ENCODE measurements at regions not wholly inside any gene's neighbourhood (a gene's known extent, or its start where the extent isn't known, plus 50 kb on each side); places are given as distances from the start of the nearest gene placed in this dataset.

DNA sequence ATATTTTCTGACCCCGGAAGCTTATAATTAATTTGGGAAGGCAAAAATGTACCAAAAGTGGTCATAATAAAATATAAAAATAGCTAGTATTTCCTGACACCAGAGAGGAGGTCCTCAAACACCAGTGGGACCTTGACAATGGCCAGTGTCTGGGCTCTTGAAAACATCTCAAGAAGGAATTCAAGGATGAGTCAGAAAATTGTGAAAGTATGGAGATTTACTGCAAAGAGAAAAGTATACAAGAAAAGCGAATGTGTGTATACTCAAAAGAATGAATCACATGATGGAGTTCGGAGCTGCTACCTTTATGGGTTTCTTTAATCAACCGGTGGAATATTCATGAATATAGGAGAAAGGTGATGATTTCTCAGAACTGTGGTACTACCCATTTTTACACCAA lies 1709.0 kb upstream of the WWC1 start:
- TF ChIP-seq, protein P1, sequence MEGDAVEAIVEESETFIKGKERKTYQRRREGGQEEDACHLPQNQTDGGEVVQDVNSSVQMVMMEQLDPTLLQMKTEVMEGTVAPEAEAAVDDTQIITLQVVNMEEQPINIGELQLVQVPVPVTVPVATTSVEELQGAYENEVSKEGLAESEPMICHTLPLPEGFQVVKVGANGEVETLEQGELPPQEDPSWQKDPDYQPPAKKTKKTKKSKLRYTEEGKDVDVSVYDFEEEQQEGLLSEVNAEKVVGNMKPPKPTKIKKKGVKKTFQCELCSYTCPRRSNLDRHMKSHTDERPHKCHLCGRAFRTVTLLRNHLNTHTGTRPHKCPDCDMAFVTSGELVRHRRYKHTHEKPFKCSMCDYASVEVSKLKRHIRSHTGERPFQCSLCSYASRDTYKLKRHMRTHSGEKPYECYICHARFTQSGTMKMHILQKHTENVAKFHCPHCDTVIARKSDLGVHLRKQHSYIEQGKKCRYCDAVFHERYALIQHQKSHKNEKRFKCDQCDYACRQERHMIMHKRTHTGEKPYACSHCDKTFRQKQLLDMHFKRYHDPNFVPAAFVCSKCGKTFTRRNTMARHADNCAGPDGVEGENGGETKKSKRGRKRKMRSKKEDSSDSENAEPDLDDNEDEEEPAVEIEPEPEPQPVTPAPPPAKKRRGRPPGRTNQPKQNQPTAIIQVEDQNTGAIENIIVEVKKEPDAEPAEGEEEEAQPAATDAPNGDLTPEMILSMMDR (IDR thresholded peaks at IDR 0.05), result no peak
- TF ChIP-seq ZFX (IDR thresholded peaks at IDR 0.05; ENCODE audit: borderline replicate concordance), result no peak
